Keratinocyte (primary cell): ENCODE measurements at regions not wholly inside any gene's neighbourhood (a gene's known extent, or its start where the extent isn't known, plus 50 kb on each side); places are given as distances from the start of the nearest gene placed in this dataset.
"Not testable (repeated sequence)": the region's sequence is repeated elsewhere in the genome, so short reads cannot be mapped to it uniquely, and the experiment has no call there.

Experiments
- DNase-seq: peaks from one replicate; pipeline ENCODE4 v3.0.0-alpha.2; 2011; ENCODE audit warnings: low read depth, missing footprints, low spot score
- FAIRE-seq: peaks from 2 replicates; lab custom pipeline; 2011; peaks lifted over from hg19 to GRCh38; lab: Jason Lieb, UNC
- H2AFZ ChIP-seq: 2 replicates; pipeline ENCODE4 v1.6.0; 2012; ENCODE audit warnings: low read length, control low read depth, inconsistent platforms; ENCODE audit not compliant: control insufficient read depth
- H3K27ac ChIP-seq: 2 replicates; pipeline ENCODE4 v1.5.1; 2011; ENCODE audit warnings: low read length; ENCODE audit not compliant: control insufficient read depth, insufficient read depth
- H3K27me3 ChIP-seq: 3 replicates; pipeline ENCODE4 v1.6.0; 2011; ENCODE audit warnings: low read length; ENCODE audit not compliant: control insufficient read depth, insufficient read depth; ENCODE audit errors: extremely low read depth
- H3K36me3 ChIP-seq, 2 experiments: 2 replicates in 1 of 2; 3 replicates in 1 of 2; pipeline ENCODE4 v1.5.1; 2011; ENCODE audit warnings: low read length in 2 of 2, mild to moderate bottlenecking in 1 of 2; ENCODE audit not compliant: control insufficient read depth in 2 of 2, insufficient read depth in 2 of 2; ENCODE audit errors: extremely low read depth in 1 of 2
- H3K4me1 ChIP-seq: 3 replicates; pipeline ENCODE4 v1.5.1; 2011; ENCODE audit warnings: low read length; ENCODE audit not compliant: control insufficient read depth, insufficient read depth; ENCODE audit errors: extremely low read depth
- H3K4me2 ChIP-seq: 3 replicates; pipeline ENCODE4 v1.6.0; 2011; ENCODE audit warnings: low read depth, low read length; ENCODE audit not compliant: control insufficient read depth, insufficient read depth; ENCODE audit errors: extremely low read depth
- H3K4me3 ChIP-seq, 3 experiments: fragments of 200-600 bp in 1 of 3; sonication (generic) in 1 of 3; 2 replicates in 2 of 3; 3 replicates in 1 of 3; pipeline ENCODE4 v1.5.1; 2011 to 2016; ENCODE audit warnings: low read length in 3 of 3, mild to moderate bottlenecking in 3 of 3, control low read depth in 2 of 3, inconsistent platforms in 1 of 3, low read depth in 1 of 3, mixed read lengths in 1 of 3, mixed run types in 1 of 3, moderate library complexity in 1 of 3; ENCODE audit not compliant: control insufficient read depth in 2 of 3, insufficient read depth in 2 of 3; ENCODE audit errors: extremely low read depth in 1 of 3
- H3K79me2 ChIP-seq: 2 replicates; pipeline ENCODE4 v1.6.0; 2012; ENCODE audit warnings: low read length; ENCODE audit not compliant: control insufficient read depth, insufficient read depth
- H3K9ac ChIP-seq: 3 replicates; pipeline ENCODE4 v1.6.0; 2011; ENCODE audit warnings: low read length; ENCODE audit not compliant: control insufficient read depth, insufficient read depth; ENCODE audit errors: extremely low read depth
- H3K9me1 ChIP-seq: 3 replicates; pipeline ENCODE4 v1.6.0; 2011; ENCODE audit warnings: low read length; ENCODE audit not compliant: control insufficient read depth, insufficient read depth; ENCODE audit errors: extremely low read depth
- H3K9me3 ChIP-seq: 2 replicates; pipeline ENCODE4 v1.5.1; 2012; ENCODE audit warnings: low read depth, low read length; ENCODE audit not compliant: control insufficient read depth
- H4K20me1 ChIP-seq: 3 replicates; pipeline ENCODE4 v1.6.0; 2011; ENCODE audit warnings: low read length; ENCODE audit not compliant: control insufficient read depth, insufficient read depth; ENCODE audit errors: extremely low read depth
- EZH2 ChIP-seq: IDR thresholded peaks from one replicate; pipeline ENCODE4 v1.6.1; 2012; ENCODE audit warnings: inconsistent platforms, mild to moderate bottlenecking, low read length, moderate library complexity
- dilution Hi-C: fragments of 300-500 bp; cut with MboI; formaldehyde crosslinking; loops from one replicate; pipeline ENCODE4 v1.7.0; 2020; ENCODE audit warnings: low sequenced_read_pairs; ENCODE audit not compliant: extremely low pct_ligation_motif_present
- TF ChIP-seq, protein P1 (sequence below), 3 experiments: IDR thresholded peaks in 1 of 3; conservative IDR thresholded peaks in 1 of 3; optimal IDR thresholded peaks in 1 of 3; 2 replicates in 2 of 3; 3 replicates in 1 of 3; pipeline versions ENCODE3 to v1.5.1; 2011; ENCODE audit warnings: low read length in 3 of 3, mild to moderate bottlenecking in 3 of 3, moderate library complexity in 2 of 3, control low read depth in 1 of 3, inconsistent platforms in 1 of 3; ENCODE audit not compliant: insufficient read depth in 2 of 3; ENCODE audit errors: extremely low read depth in 1 of 3

DNA sequence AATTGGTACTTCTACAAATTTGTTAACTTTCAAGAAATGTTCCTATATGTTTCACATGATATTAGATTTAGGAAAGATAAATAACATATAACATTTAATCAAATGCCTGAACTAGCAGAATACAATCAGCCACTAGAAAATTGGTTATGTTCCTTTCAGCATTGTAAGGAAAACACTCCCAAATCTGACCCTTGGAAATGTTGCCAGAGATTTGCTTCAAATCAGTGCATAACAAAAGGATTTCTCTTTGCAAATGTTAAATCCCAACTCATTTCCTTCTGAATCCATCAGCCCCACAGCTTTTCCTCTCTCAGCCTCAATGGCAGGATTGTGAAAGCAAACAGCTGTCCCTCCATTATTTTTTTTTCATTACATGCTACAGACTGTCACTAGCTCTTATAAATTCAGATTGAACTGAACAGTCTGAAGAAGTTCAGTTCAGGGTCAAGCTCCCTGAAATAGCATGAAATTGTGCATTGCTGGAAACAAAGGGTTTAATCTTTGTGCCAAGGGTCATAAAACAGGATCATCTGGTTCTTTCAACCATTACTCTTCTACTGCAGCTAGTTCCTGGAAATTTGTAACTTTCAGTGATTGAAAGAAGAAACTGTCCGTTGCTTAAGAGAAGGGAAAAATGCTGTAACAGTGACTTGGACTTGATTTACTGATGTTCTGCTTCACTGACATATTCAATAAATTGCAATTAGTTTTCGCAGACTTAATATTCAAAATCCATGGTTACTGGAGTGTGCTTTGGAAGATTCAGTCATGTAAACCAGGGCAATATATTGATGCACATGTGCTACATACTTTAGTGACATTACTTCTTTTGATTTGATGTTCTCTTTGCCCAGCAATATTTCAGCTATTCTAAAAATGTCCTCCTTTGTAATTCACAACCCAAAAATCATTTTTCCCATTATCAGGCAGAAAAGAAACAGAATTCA lies 246.4 kb downstream of the RPL10L start:
- no peak for DNase-seq
- Histone ChIP-seq H3K9me1 (no peaks in the 10 kb centered on the region), H3K9me3 (no peaks in the 10 kb centered on the region), H3K4me1 (no peaks in the 10 kb centered on the region), H4K20me1 (no peaks in the 10 kb centered on the region), H3K27ac (no peak overlapping the region), H3K4me2 (no peak overlapping the region), H3K9ac (no peak overlapping the region), H3K79me2 (no peaks in the 10 kb centered on the region), H3K36me3 (no peaks in the 10 kb centered on the region), H3K4me3 (no peak overlapping the region), H3K27me3 (no peaks in the 10 kb centered on the region), H2AFZ (no peak overlapping the region)
- FAIRE-seq, result no peak
- TF ChIP-seq, protein P1, sequence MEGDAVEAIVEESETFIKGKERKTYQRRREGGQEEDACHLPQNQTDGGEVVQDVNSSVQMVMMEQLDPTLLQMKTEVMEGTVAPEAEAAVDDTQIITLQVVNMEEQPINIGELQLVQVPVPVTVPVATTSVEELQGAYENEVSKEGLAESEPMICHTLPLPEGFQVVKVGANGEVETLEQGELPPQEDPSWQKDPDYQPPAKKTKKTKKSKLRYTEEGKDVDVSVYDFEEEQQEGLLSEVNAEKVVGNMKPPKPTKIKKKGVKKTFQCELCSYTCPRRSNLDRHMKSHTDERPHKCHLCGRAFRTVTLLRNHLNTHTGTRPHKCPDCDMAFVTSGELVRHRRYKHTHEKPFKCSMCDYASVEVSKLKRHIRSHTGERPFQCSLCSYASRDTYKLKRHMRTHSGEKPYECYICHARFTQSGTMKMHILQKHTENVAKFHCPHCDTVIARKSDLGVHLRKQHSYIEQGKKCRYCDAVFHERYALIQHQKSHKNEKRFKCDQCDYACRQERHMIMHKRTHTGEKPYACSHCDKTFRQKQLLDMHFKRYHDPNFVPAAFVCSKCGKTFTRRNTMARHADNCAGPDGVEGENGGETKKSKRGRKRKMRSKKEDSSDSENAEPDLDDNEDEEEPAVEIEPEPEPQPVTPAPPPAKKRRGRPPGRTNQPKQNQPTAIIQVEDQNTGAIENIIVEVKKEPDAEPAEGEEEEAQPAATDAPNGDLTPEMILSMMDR (optimal IDR thresholded peaks at IDR 0.05 in 1 of 3, IDR thresholded peaks at IDR 0.05 in 1 of 3, conservative IDR thresholded peaks at IDR 0.05 in 1 of 3; ENCODE audit: extremely low read depth in 1 of 3, insufficient read depth in 2 of 3, low read length in 3 of 3), result no peak
- TF ChIP-seq EZH2, result no peak
- dilution Hi-C loops, result no loop called here

GRCh38 chr14:46402001-46402690 lies 249.4 kb downstream of the RPL10L start:
- H3K4me3 ChIP-seq, H2AFZ ChIP-seq, H3K4me2 ChIP-seq, H3K9ac ChIP-seq, H3K36me3 ChIP-seq, dilution Hi-C loops, H3K27me3 ChIP-seq, H3K4me1 ChIP-seq, FAIRE-seq, H4K20me1 ChIP-seq, H3K9me3 ChIP-seq, H3K27ac ChIP-seq, DNase-seq, H3K9me1 ChIP-seq, H3K79me2 ChIP-seq: not testable (repeated sequence)
